ENCODE measurements at regions not wholly inside any gene's neighbourhood (a gene's known extent, or its start where the extent isn't known, plus 50 kb on each side); places are given as distances from the start of the nearest gene placed in this dataset.

GRCh38 chr7:15764010-15764409, 77.5 kb upstream of the MEOX2 start:
- Histone ChIP-seq H3K36me3 (replicated peaks in 1 of 2; ENCODE audit: insufficient read depth in 1 of 2, low read depth in 2 of 2) (no peaks in the 10 kb centered on the region), H3K4me3 (no peak overlapping the region), H3K27ac (no peak overlapping the region), H3K9me3 (no peaks in the 10 kb centered on the region), H3K27me3 (no peaks in the 10 kb centered on the region), H3K4me1 (no peaks in the 10 kb centered on the region)
- ATAC-seq (no peak), DNase-seq (no peak)
- WGBS, 2 donors = 57 to 61% methylated on average over 3 of the region's 3 CpGs
- no peak for TF ChIP-seq CTCF (IDR thresholded peaks at IDR 0.05)
- intact Hi-C loops (cut with DNase I) = no loop called here

- no peak overlapping the region for H3K4me3 ChIP-seq
- no peaks in the 10 kb centered on the region for H3K27me3 ChIP-seq
- ATAC-seq (no peak), DNase-seq (no peak)
- WGBS, 2 donors = 31 to 32% methylated on average over 3 of the region's 3 CpGs
- no peaks in the 10 kb centered on the region for H3K4me1 ChIP-seq
- H3K9me3 ChIP-seq = no peaks in the 10 kb centered on the region
- no peak overlapping the region for H3K27ac ChIP-seq
- intact Hi-C loops (cut with DNase I) = no loop called here
- no peaks in the 10 kb centered on the region for H3K36me3 ChIP-seq (replicated peaks in 1 of 2; ENCODE audit: insufficient read depth in 1 of 2, low read depth in 2 of 2)
- TF ChIP-seq CTCF (IDR thresholded peaks at IDR 0.05) (no peak), POLR2A (IDR thresholded peaks at IDR 0.05) (no peak)
Measured at GRCh38 chr7:15757041-15758000, 70.8 kb upstream of the MEOX2 start.

- intact Hi-C loops (cut with DNase I) = no loop called here
- H3K4me3 ChIP-seq = no peak overlapping the region
- H3K27ac ChIP-seq = no peak overlapping the region
- no peak for DNase-seq
- ATAC-seq = no peak
- 62 to 67% methylated on average over 2 of the region's 2 CpGs for WGBS, 2 donors
- no peaks in the 10 kb centered on the region for H3K36me3 ChIP-seq (replicated peaks in 1 of 2; ENCODE audit: insufficient read depth in 1 of 2, low read depth in 2 of 2)
- H3K27me3 ChIP-seq = no peaks in the 10 kb centered on the region
- H3K4me1 ChIP-seq = no peaks in the 10 kb centered on the region
- no peaks in the 10 kb centered on the region for H3K9me3 ChIP-seq
- TF ChIP-seq POLR2A (IDR thresholded peaks at IDR 0.05) (no peak), CTCF (IDR thresholded peaks at IDR 0.05) (no peak)
Measured at GRCh38 chr7:15755061-15755460, 68.6 kb upstream of the MEOX2 start.

GRCh38 chr7:15753887-15754579, 67.5 kb upstream of the MEOX2 start:
- ATAC-seq (no peak), DNase-seq (no peak)
- H3K4me1 ChIP-seq = no peaks in the 10 kb centered on the region
- H3K4me3 ChIP-seq = no peak overlapping the region
- no peaks in the 10 kb centered on the region for H3K9me3 ChIP-seq
- no peaks in the 10 kb centered on the region for H3K36me3 ChIP-seq (replicated peaks in 1 of 2; ENCODE audit: insufficient read depth in 1 of 2, low read depth in 2 of 2)
- no peak overlapping the region for H3K27ac ChIP-seq
- TF ChIP-seq CTCF (IDR thresholded peaks at IDR 0.05) (no peak), POLR2A (IDR thresholded peaks at IDR 0.05) (no peak)
- intact Hi-C loops (cut with DNase I) = no loop called here
- WGBS, 2 donors = 35 to 37% methylated on average over 1 of the region's 1 CpG
- H3K27me3 ChIP-seq = no peaks in the 10 kb centered on the region
